GM21526 (cell line): ENCODE measurements at regions not wholly inside any gene's neighbourhood (a gene's known extent, or its start where the extent isn't known, plus 50 kb on each side); places are given as distances from the start of the nearest gene placed in this dataset.

Experiments used
- ATAC-seq: cut with Tn5 transposase; IDR thresholded peaks from one replicate; pipeline ENCODE4 v1.9.1; 2021; ENCODE audit warnings: moderate library complexity; ENCODE audit not compliant: unreplicated experiment, low FRiP score

DNA sequence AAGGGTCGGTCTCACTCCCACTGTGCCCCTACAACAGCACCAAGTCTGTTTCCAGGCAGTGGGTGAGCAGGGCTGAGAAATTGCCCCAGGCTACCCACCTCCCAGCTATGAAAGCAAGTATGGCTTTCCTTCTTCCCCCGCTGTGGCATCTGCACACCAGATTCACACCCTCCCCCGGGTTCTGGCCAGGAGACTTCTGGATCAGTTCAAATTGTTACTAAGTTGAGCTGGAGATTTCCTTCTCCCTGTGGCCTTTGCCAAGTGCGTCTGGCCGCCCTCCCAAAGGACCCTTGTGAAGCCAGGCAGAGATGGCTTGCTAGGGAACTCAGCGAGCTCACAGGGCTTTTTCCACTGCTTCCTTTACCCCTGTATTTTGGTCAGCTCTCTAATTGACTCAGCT is 555.4 kb downstream of the SH2D4B start:
- ATAC-seq: no peak

GRCh38 chr10:81095238-81095637 is 557.5 kb downstream of the SH2D4B start:
- no peak for ATAC-seq

DNA sequence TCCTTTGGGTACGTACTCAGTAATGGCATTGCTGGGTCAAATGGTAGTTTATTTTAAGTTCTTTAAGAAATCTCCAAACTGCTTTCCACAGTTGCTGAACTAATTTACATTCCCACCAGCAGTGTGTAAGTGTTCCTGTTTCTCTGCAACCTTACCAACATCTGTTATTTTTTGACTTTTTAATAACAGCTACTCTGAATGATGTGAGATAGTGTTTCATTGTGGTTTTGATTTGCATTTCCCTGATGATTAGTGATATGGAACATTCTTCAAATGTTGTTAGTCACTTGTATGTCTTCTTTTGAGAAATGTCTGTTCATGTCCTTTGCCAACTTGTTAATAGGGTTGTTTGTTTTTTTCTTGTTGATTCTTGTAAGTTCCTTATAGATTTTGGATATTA is 558.9 kb downstream of the SH2D4B start:
- no peak for ATAC-seq

GRCh38 chr10:81101062-81101461 is 563.4 kb downstream of the SH2D4B start:
- ATAC-seq: no peak

DNA sequence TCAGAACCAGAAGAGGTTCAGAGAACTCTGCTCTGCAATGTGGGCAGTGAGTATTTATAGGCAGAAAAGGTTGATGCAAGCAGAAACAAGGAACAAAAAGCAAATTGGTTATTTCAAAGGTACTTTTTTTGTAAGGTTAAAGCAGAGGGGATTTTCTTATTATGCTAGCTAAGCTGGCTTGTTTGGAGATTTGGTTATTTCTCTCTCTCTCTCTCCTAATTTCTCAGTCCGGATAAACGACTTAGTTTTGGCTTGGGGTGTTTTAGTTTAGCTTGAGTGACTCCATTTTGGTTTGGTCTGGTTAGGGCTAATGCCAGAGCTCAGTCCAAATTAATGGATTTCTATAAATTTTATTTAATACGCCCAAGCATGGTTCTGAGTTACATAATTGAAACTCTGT is 566.8 kb downstream of the SH2D4B start:
- no peak for ATAC-seq

DNA sequence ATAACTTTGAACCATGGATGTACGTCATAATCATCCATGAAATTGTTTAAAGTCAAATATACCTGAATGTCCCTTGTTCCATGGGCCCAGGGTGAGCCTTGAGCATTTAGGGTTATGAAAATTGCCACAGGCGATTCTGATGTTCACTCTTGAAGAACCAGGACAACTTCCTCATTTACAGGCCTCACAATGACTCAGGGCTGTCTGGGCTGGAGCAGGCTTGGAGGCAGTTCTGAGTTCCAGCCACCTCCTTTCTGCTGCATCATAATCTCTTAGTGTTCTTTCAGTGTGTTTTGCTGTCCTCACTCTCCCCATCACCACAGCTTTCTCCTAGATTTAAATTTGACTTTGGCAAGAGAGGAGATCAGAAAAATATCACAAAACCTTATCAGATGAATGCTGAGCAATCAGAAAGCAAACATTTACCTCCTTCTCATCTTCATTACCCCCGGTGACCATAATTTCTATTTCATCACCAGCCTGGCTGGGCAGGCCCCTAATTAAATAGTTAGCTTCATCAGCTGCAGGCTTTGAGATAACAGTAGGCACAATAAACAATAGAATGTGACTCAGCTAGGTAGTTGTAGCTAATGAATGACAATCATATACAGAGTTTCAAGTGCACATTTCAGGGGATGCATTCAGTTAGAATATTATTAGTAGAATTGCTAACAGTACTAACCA is 571.0 kb downstream of the SH2D4B start:
- peak; percentile 89 for ATAC-seq

DNA sequence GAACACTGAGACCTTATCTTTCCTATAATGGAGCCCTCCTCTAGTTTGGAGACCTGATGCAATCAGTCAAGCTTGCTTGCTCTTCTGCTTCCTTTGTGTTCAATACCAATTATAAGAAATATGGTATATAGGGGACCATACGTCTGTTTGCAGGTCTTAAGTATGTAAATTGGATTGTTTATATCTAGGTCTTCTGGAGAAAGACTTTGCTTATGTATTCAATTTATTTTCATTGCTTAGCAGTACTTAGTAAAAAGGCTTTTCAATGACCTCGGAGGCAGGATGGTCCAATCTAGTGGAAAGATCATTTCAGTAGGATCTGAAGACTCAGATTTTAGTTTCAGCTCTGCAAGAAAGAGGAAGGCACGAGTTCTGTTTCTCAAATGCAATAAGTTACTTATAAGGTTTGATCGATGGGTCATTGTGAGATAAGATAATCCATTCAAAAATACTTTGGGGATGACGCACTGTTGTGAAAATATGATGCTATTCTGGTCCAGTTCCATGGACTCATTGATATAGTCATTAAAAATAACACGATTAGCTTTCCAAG is 571.6 kb downstream of the SH2D4B start:
- ATAC-seq: no peak

DNA sequence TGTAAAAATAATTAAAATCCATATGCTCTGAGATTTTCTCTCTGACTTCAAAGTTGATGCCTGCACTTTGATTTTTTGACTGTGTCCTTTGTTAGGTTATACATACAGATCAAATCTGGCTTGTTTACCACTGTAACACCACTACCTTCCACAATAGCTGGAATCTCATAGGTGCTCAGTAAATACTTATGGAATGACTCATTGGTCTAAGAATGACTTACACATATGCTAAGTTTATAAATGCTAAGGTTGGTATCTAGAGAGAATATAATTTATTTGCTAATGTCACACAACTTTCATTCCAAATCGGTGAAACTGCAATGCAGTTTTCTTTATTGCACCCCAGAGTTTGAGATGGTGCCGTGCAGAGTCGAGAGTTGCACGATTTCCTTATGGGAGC is 578.5 kb downstream of the SH2D4B start:
- no peak for ATAC-seq

DNA sequence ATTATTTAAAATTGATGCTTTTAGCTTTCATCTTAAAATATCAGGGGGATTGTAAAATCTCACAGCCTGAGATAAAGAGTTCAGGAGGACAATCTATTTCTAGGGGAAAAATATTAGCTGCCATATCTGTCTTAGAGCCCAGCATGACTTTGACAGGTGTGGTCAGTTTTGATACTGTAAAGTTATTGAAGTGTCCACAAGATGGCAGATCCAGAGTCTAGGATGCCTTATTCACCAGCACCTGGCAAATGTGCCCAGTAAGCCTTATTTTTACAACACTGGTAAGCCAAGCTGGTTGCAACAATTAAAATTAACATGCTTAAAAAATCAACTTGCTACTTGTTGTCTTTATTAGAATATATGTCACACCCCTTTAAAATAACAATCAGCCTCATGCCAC is 579.3 kb downstream of the SH2D4B start:
- no peak for ATAC-seq

DNA sequence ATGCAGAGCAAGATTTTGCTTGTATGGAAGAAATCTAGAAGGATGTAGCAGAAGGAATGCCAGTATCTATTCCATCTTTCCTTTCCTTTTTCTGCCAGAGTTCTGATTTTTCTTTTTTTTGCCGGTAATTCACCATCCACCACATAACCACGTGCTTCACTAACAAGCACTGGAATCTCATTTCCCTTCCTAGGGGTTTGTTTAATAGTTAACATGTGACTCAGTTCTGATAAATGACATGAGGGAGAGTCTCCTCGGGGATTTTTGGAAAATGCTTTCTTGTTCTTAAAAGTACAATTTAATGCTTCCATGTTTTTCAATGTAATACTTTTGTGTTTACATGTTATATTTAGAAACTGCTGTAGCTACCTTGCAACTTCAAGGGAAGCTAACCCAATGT is 590.2 kb downstream of the SH2D4B start:
- ATAC-seq: no peak

- no peak for ATAC-seq
Measured at GRCh38 chr10:81130014-81130413, 592.3 kb downstream of the SH2D4B start.

GRCh38 chr10:81135851-81136250 is 598.1 kb downstream of the SH2D4B start:
- peak; percentile 92 for ATAC-seq

DNA sequence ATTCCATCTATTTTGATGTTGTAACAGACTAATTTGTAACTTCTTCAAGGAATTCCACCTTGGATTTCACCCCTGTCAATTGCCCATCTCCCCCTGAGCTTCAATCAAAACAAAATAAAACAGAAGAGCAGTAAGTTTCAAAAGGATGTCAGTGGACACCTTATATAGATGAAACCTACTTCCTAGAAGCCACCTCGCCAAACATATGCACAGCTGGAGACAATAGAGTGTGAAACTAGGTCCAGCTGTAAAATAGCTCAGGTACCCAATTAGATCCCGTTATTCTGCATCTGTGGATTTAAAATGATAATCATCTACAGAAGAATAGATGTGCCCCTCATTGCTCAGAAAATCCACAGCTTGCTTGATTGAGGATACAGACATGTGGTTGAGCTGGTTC is 598.6 kb downstream of the SH2D4B start:
- ATAC-seq: peak; percentile 24

DNA sequence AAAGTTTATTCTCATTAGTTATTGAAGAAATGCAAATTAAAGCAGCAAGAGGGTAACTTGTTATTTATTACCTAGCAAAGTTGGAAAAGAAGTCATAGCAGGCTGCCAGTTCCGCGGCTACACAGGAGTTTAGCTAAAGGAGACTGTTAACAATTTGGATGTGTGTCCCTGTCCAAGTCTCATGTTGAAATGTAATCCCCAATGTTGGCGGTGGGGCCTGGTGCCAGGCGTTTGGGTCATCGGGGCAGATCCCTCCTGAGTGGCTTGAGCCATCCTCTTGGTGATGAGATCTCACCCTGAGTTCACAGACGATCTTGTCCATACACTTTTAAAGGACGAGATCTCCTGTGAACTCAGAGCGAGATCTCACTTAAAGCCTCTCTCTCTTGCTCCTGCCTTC is 608.3 kb downstream of the SH2D4B start:
- no peak for ATAC-seq

GRCh38 chr10:81146436-81146835 is 608.7 kb downstream of the SH2D4B start:
- no peak for ATAC-seq

- no peak for ATAC-seq
Measured at GRCh38 chr10:81152656-81153055, 615.0 kb downstream of the SH2D4B start.

GRCh38 chr10:81157681-81158080 is 620.0 kb downstream of the SH2D4B start:
- ATAC-seq: no peak

GRCh38 chr10:81177651-81178244 is 640.0 kb downstream of the SH2D4B start:
- ATAC-seq: no peak

GRCh38 chr10:81179324-81179723 is 641.6 kb downstream of the SH2D4B start:
- ATAC-seq: no peak

GRCh38 chr10:81179805-81180452 is 642.2 kb downstream of the SH2D4B start:
- peak; percentile 79 for ATAC-seq

GRCh38 chr10:81182296-81182695 is 644.6 kb downstream of the SH2D4B start:
- no peak for ATAC-seq
